Mucosa of rectum (tissue), 2 donors: ENCODE measurements at regions not wholly inside any gene's neighbourhood (a gene's known extent, or its start where the extent isn't known, plus 50 kb on each side); places are given as distances from the start of the nearest gene placed in this dataset.

Experiments used
- H3K27ac ChIP-seq, 2 donors: one replicate each; pipeline ENCODE4 v1.7.0; 2013; ENCODE audit warnings: inconsistent platforms in 2 of 2, low read depth in 2 of 2, low read length in 2 of 2
- H3K27me3 ChIP-seq, 2 donors: one replicate each; pipeline ENCODE4 v1.7.0; 2013; ENCODE audit warnings: low read length in 2 of 2; ENCODE audit not compliant: control insufficient read depth in 2 of 2, insufficient read depth in 2 of 2
- H3K36me3 ChIP-seq, 2 donors: one replicate each; pipeline ENCODE4 v1.7.0; 2013; ENCODE audit warnings: low read length in 2 of 2; ENCODE audit not compliant: control insufficient read depth in 2 of 2, insufficient read depth in 2 of 2
- H3K4me1 ChIP-seq, 2 donors: one replicate each; pipeline ENCODE4 v1.7.0; 2013; ENCODE audit warnings: low read length in 2 of 2, mild to moderate bottlenecking in 1 of 2; ENCODE audit not compliant: control insufficient read depth in 2 of 2, insufficient read depth in 2 of 2
- H3K4me3 ChIP-seq, 2 donors: one replicate each; pipeline ENCODE4 v1.7.0; 2013; ENCODE audit warnings: low read length in 2 of 2
- H3K9ac ChIP-seq, 2 donors: one replicate each; pipeline ENCODE4 v1.7.0; 2013; ENCODE audit warnings: low read length in 2 of 2, low read depth in 1 of 2, mild to moderate bottlenecking in 1 of 2
- H3K9me3 ChIP-seq, 2 donors: one replicate each; pipeline ENCODE4 v1.7.0; 2013; ENCODE audit warnings: low read length in 2 of 2; ENCODE audit not compliant: control insufficient read depth in 2 of 2
- donor health status: healthy.
- donor health status: Normal muscosa, but diverticular disease.

DNA sequence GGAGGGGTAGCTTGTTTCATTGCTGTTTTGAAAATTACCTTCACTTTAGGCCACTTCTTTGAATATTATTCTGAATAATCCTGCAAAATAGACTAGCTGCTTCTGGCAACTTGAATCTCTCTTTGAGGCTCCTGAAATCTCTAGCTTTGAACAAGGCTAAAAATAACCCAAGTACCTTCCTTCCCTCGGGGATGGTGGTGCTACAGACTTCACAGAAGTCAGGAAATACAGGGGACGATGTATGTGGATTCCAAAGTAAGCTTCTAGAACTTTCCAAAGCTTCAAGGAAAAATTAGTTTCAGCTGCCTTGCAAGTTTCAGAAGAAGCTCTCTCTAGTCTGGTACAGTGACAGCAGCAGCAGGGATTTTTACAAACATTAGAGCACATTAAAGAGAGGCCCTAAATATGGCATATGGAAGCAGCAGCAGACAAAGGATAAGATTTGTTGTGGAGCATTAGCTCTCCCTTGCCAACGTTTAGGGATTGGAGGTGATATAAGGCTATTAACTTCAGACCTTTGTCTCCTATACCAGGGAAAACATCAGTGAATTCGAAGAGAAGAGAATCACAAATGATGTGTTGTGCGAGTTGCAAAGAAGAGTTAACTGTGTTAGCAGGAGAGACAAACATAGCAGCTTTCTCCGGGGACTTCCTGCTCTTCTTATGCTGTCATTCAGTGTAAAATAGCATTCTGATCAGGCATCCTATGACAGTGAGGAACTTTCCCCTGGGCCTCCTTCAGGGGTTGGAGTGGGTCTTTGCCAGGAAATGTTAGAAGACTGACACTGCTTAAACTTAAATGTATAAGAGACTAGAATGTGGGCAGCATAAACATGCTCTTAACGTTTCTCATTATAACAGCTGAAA lies 783.0 kb upstream of the ARPP21 start:
- Histone ChIP-seq H3K27ac (no peak overlapping the region), H3K9ac (no peak overlapping the region), H3K4me1 (no peaks in the 10 kb centered on the region), H3K27me3 (no peaks in the 10 kb centered on the region), H3K4me3 (no peak overlapping the region), H3K36me3 (no peaks in the 10 kb centered on the region), H3K9me3 (no peaks in the 10 kb centered on the region)

DNA sequence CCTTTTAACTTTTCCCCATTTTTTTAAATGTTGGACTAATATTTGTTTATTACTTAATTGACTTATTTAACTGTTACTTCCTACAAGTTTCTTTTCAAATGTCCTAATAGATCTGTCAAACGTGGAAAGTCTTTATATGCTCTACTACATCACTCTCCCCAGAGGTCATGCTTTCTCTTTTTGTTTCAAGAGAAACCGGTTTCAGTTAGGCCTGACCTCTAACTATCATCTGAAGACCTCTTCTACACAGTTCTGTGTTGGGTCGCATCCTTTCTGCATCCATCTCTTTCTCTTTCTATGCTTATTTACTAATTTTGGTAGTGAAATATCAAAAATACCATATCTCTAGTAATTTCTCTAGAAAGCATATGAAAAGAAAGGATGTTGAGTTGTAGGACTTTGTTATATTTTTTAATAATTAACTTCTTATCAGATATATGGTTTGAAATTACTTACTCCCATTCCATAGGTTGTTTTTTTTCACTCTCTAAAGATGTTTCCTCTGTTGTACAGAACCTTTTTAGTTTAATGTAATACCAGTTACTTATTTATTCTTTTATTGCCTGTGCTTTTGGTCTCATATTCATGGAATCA lies 781.2 kb upstream of the ARPP21 start:
- Histone ChIP-seq H3K27me3 (no peaks in the 10 kb centered on the region), H3K27ac (no peak overlapping the region), H3K4me3 (no peak overlapping the region), H3K9ac (no peak overlapping the region), H3K9me3 (no peaks in the 10 kb centered on the region), H3K4me1 (no peaks in the 10 kb centered on the region), H3K36me3 (no peaks in the 10 kb centered on the region)

DNA sequence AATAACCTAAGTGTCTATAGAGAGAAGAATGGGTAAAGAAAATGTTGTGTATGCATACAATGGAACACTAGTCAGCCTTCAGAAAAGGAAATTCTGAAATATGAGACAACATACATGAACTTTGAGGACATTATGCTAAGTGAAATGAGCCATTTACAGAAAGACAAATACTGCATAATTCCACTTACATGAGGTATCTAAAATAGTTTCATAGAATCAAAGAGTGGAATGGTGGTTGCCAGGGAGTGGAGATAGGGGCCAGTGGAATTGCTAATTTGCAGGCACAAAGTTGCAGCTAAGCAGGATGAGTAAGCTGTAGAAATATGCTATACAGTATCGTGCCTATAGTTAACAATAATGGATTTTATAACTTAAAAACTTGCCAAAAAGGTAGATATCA lies 779.6 kb upstream of the ARPP21 start:
- Histone ChIP-seq H3K4me3 (no peak overlapping the region), H3K27me3 (no peaks in the 10 kb centered on the region), H3K9me3 (no peaks in the 10 kb centered on the region), H3K36me3 (no peaks in the 10 kb centered on the region), H3K4me1 (no peaks in the 10 kb centered on the region), H3K9ac (no peak overlapping the region), H3K27ac (no peak overlapping the region)

DNA sequence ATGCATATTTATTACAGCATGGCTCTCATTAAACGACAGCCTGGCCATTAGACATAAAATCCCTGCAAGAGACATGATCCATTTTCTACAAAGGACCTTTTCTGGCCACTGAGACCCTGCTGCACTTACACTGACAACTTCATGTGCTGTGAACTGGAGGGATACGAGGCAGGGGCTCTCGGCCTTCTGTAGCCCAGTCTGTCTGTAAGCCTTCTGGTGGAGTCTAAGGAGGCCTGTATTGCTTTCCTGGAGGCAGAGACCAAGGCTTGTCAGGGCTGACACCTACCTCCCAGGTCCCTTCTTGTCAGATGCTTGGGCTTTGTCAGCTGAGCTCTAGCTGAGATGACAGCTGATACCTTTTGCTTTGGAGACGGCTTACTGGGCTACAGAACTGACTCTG lies 776.9 kb upstream of the ARPP21 start:
- Histone ChIP-seq H3K4me3 (no peak overlapping the region), H3K27ac (no peak overlapping the region), H3K9ac (no peak overlapping the region), H3K27me3 (no peaks in the 10 kb centered on the region), H3K36me3 (no peaks in the 10 kb centered on the region), H3K4me1 (no peaks in the 10 kb centered on the region), H3K9me3 (no peaks in the 10 kb centered on the region)

DNA sequence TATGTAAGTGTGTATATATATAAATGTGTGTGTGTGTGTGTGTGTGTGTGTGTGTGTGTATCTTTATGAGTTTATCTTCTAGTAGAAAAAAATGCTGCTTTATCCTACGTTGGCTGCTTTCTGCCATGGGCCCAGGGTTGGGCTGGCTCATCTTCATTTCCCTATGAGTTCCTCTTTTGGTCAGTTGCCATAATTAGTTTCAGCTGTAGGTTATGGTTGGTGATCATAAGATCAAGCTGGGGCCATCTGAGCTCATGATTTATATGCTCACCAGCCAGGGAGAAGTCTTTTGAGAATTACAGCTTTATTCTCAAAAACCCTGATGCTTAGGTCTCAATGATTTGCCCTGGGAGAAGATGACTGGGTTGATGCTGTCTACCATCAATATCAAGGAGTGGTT lies 775.8 kb upstream of the ARPP21 start:
- Histone ChIP-seq H3K27me3 (no peaks in the 10 kb centered on the region), H3K4me3 (no peak overlapping the region), H3K4me1 (no peaks in the 10 kb centered on the region), H3K36me3 (no peaks in the 10 kb centered on the region), H3K9me3 (no peaks in the 10 kb centered on the region), H3K27ac (no peak overlapping the region), H3K9ac (no peak overlapping the region)

DNA sequence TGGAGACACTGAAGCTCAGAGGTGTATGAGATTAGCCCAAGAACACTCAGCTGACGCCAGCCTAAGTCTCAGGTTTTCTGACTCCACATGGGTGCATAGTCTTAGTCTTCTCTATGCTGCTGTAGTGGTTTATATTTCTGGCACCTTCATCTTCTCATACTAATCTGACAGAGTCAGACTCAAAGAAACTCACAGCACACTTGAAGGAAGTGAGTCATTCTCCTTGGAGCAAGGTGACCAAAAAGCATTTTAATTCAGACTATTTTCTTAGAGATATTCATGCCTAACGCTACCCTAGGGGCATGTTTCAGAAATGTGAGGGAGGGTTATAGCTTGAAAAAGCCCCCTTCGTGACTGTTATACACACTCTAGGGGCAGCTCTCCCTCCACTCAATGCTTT lies 775.3 kb upstream of the ARPP21 start:
- Histone ChIP-seq H3K27me3 (no peaks in the 10 kb centered on the region), H3K4me1 (no peaks in the 10 kb centered on the region), H3K4me3 (no peak overlapping the region), H3K27ac (no peak overlapping the region), H3K9me3 (no peaks in the 10 kb centered on the region), H3K9ac (no peak overlapping the region), H3K36me3 (no peaks in the 10 kb centered on the region)

DNA sequence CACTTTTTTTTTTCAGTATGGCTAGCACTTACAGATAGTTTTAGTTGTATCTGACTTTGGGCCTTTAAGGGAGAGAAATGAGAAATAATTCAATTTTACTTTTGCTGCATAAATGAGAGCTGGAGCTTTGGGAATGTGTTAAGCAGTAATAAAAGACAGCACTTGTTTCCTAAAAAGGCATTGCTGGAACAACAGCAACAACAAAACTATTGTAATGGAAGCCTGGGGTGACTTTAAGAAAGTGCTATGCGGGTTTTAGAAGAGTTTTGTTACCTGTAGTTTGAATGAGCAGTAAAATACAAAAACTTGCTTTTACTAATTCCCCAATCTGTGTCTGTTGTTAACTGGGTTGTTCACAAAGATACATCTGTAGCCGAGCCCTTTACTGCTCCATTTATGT lies 774.0 kb upstream of the ARPP21 start:
- Histone ChIP-seq H3K4me1 (no peaks in the 10 kb centered on the region), H3K9ac (no peak overlapping the region), H3K36me3 (no peaks in the 10 kb centered on the region), H3K27me3 (no peaks in the 10 kb centered on the region), H3K9me3 (no peaks in the 10 kb centered on the region), H3K4me3 (no peak overlapping the region), H3K27ac (no peak overlapping the region)

DNA sequence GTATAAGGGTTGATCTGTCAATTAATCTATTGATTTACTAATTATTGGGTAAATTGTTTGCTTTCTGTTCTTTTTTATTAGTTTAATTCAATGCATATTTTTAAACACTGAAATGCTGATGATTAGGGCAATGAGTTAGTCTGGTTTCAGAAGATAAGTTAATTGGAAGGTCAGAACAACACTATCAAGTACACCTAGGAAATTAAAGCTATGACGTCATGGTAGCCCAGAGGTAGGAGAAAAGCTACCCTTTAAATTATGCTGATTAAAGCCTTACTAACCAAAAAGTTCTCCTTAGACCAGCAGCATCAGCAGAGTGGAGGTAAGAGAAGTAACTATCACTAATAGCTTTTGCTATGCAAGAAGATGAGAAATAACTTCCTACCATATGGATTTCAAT lies 770.4 kb upstream of the ARPP21 start:
- no peaks in the 10 kb centered on the region for H3K27me3 ChIP-seq
- H3K4me1 ChIP-seq = no peaks in the 10 kb centered on the region
- no peaks in the 10 kb centered on the region for H3K9me3 ChIP-seq
- H3K9ac ChIP-seq = no peak overlapping the region
- no peaks in the 10 kb centered on the region for H3K36me3 ChIP-seq
- H3K4me3 ChIP-seq = no peak overlapping the region
- no peak overlapping the region for H3K27ac ChIP-seq

DNA sequence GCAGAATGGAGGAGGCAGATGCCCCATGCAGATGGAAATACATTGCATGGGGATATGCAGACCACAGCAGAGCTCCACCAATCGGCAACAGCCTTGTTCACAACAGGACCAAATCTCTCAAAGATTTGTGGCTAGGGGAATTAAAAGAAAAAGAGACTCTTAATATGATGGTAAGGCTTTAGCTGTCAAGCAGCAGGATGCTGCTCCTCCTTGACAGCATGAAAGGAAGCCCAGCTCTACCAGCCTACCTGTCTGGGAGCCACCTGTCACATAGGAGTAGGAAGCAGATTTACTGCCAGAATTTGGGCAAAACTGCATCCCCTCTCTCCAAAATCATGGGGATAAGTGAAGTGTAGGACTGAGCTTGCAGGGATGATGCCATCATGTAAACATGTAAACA lies 769.6 kb upstream of the ARPP21 start:
- Histone ChIP-seq H3K36me3 (no peaks in the 10 kb centered on the region), H3K9ac (no peak overlapping the region), H3K9me3 (no peaks in the 10 kb centered on the region), H3K4me1 (no peaks in the 10 kb centered on the region), H3K27ac (no peak overlapping the region), H3K4me3 (no peak overlapping the region), H3K27me3 (no peaks in the 10 kb centered on the region)

DNA sequence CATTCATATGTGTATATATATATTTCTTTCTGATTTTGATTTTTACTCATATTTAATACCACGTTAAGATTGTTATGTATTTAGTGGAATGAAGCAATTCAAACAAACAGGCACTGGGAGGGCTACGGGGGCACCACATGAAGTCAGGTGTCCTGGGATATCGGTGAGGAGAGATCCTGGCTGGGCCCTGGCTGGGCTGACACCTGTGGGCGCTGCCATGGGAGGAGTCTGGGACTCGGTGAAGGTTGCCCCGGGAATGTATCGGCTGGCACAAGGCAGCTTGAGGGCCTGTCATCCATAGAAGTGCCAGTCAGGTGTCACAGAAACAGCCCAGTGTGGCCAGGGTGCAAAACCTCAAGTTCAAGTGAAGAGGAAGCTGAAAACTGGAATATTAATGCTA lies 766.9 kb upstream of the ARPP21 start:
- Histone ChIP-seq H3K4me3 (no peak overlapping the region), H3K4me1 (no peaks in the 10 kb centered on the region), H3K36me3 (no peaks in the 10 kb centered on the region), H3K27me3 (no peaks in the 10 kb centered on the region), H3K27ac (no peak overlapping the region), H3K9me3 (no peaks in the 10 kb centered on the region), H3K9ac (no peak overlapping the region)
